ENCODE measurements at regions not wholly inside any gene's neighbourhood (a gene's known extent, or its start where the extent isn't known, plus 50 kb on each side); places are given as distances from the start of the nearest gene placed in this dataset.

DNA sequence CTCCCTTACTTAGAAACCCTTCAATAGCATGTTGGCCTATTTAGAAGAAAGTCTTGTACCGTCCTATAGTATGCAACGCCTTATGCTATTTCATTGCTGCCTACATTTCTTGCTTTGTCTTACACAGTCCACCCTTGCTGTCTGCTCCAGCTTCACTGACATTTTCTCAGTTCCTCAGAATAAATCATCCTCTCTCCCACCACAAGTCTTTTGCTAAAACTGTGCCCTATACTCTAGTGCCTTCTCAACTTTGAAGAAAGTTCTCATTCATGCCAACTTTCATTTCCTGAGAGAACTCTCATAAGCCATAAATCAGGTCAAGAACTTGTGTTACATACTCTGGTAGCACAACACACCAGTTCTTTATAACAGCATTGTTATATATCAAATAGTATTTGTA lies 54.3 kb upstream of the COL3A1 start:
- no peak for TF ChIP-seq CTCF (IDR thresholded peaks at IDR 0.05)
- TF ChIP-seq POLR2A (IDR thresholded peaks at IDR 0.05) = no peak

Measured in ovary (tissue), 3 donors.